Jurkat, Clone E6-1 (cell line): ENCODE measurements at regions not wholly inside any gene's neighbourhood (a gene's known extent, or its start where the extent isn't known, plus 50 kb on each side); places are given as distances from the start of the nearest gene placed in this dataset.

Source experiments
- DNase-seq: peaks from one replicate; pipeline ENCODE4 v3.0.0-alpha.2; 2011; ENCODE audit warnings: low read depth, low spot score
- H3K4me3 ChIP-seq: 2 replicates; pipeline ENCODE4 v1.5.1; 2011; ENCODE audit warnings: mild to moderate bottlenecking, low read length, control low read depth, moderate library complexity

- no peak overlapping the region for H3K4me3 ChIP-seq
- no peak for DNase-seq
These were observed 449.6 kb upstream of the TGFBR2 start for GRCh38 chr3:30156586-30157498.

GRCh38 chr3:30161375-30161774 lies 445.0 kb upstream of the TGFBR2 start:
- H3K4me3 ChIP-seq, result no peak overlapping the region
- no peak for DNase-seq

- no peak overlapping the region for H3K4me3 ChIP-seq
- DNase-seq, result no peak
These were observed 443.8 kb upstream of the TGFBR2 start for GRCh38 chr3:30162579-30162978.

GRCh38 chr3:30166535-30166934 lies 439.9 kb upstream of the TGFBR2 start:
- no peak for DNase-seq

GRCh38 chr3:30167541-30168011 lies 438.8 kb upstream of the TGFBR2 start:
- no peak for DNase-seq
- H3K4me3 ChIP-seq, result no peak overlapping the region

More at GRCh38 chr3:30166535-30166934, 439.9 kb upstream of the TGFBR2 start:
- no peak overlapping the region for H3K4me3 ChIP-seq

- no peak for DNase-seq
- H3K4me3 ChIP-seq, result no peak overlapping the region
These were observed 436.9 kb upstream of the TGFBR2 start for GRCh38 chr3:30169487-30169886.

- no peak for DNase-seq
- no peak overlapping the region for H3K4me3 ChIP-seq
These were observed 435.5 kb upstream of the TGFBR2 start for GRCh38 chr3:30170681-30171438.

GRCh38 chr3:30174357-30174756 lies 432.0 kb upstream of the TGFBR2 start:
- no peak overlapping the region for H3K4me3 ChIP-seq

GRCh38 chr3:30180310-30181177 lies 425.9 kb upstream of the TGFBR2 start:
- DNase-seq, result no peak
- no peak overlapping the region for H3K4me3 ChIP-seq

More at GRCh38 chr3:30174357-30174756, 432.0 kb upstream of the TGFBR2 start:
- DNase-seq, result no peak

GRCh38 chr3:30181178-30181465 lies 425.3 kb upstream of the TGFBR2 start:
- no peak for DNase-seq

GRCh38 chr3:30181581-30181980 lies 424.8 kb upstream of the TGFBR2 start:
- no peak overlapping the region for H3K4me3 ChIP-seq
- no peak for DNase-seq

More at GRCh38 chr3:30181178-30181465, 425.3 kb upstream of the TGFBR2 start:
- H3K4me3 ChIP-seq, result no peak overlapping the region

- H3K4me3 ChIP-seq, result no peak overlapping the region
These were observed 423.0 kb upstream of the TGFBR2 start for GRCh38 chr3:30183421-30183820.

GRCh38 chr3:30184091-30184810 lies 422.1 kb upstream of the TGFBR2 start:
- no peak for DNase-seq
- H3K4me3 ChIP-seq, result no peak overlapping the region

More at GRCh38 chr3:30183421-30183820, 423.0 kb upstream of the TGFBR2 start:
- DNase-seq, result no peak

GRCh38 chr3:30185872-30186271 lies 420.5 kb upstream of the TGFBR2 start:
- no peak for DNase-seq
- H3K4me3 ChIP-seq, result no peak overlapping the region

GRCh38 chr3:30186741-30187219 lies 419.6 kb upstream of the TGFBR2 start:
- H3K4me3 ChIP-seq, result no peak overlapping the region
- DNase-seq, result no peak

- DNase-seq, result no peak
- H3K4me3 ChIP-seq, result no peak overlapping the region
These were observed 419.0 kb upstream of the TGFBR2 start for GRCh38 chr3:30187366-30187765.

GRCh38 chr3:30188713-30189112 lies 417.7 kb upstream of the TGFBR2 start:
- no peak for DNase-seq
- H3K4me3 ChIP-seq, result no peak overlapping the region

GRCh38 chr3:30189900-30190299 lies 416.5 kb upstream of the TGFBR2 start:
- no peak overlapping the region for H3K4me3 ChIP-seq
- DNase-seq, result no peak
